Gastrocnemius medialis (tissue), 4 donors: ENCODE measurements at regions not wholly inside any gene's neighbourhood (a gene's known extent, or its start where the extent isn't known, plus 50 kb on each side); places are given as distances from the start of the nearest gene placed in this dataset.

Source experiments
- ATAC-seq, 2 donors: fragments of 150-250 bp; one replicate each; pipeline ENCODE4 v1.9.1; 2016
- DNase-seq, 2 donors: peaks; one replicate each; pipeline ENCODE4 v3.0.0-alpha.2; 2019
- H3K27ac ChIP-seq, 4 donors: fragments of 200-600 bp; sonication (generic); 1 replicate in 1 of 4; 2 replicates in 3 of 4; pipeline ENCODE4 v1.5.1; 2016 to 2018; ENCODE audit warnings: mild to moderate bottlenecking in 2 of 4, moderate library complexity in 1 of 4
- H3K27me3 ChIP-seq, 3 donors: fragments of 200-600 bp; sonication (generic) in 2 of 3; 1 replicate in 1 of 3; 2 replicates in 2 of 3; pipeline versions ENCODE4 v1.5.1 to v1.6.0; 2016 to 2019; ENCODE audit warnings: mild to moderate bottlenecking in 1 of 3, moderate library complexity in 1 of 3
- H3K36me3 ChIP-seq, 2 donors: fragments of 200-600 bp; sonication (generic) in 1 of 2; one replicate each; pipeline ENCODE4 v1.5.1; 2017 to 2018
- H3K4me1 ChIP-seq, 2 donors: fragments of 200-600 bp; sonication (generic) in 1 of 2; one replicate each; pipeline ENCODE4 v1.5.1; 2016 to 2017; ENCODE audit warnings: mild to moderate bottlenecking in 2 of 2
- H3K4me3 ChIP-seq, 4 donors: fragments of 200-600 bp; sonication (generic) in 3 of 4; 1 replicate in 1 of 4; 2 replicates in 3 of 4; pipeline ENCODE4 v1.5.1; 2016 to 2019; ENCODE audit warnings: mild to moderate bottlenecking in 2 of 4
- H3K9me3 ChIP-seq, 3 donors: fragments of 200-600 bp; sonication (generic) in 2 of 3; 1 replicate in 1 of 3; 2 replicates in 2 of 3; pipeline ENCODE4 v1.5.1; 2016 to 2019
- CTCF ChIP-seq, 5 experiments: fragments of 450-650 bp in 3 of 5; fragments of 200-600 bp in 2 of 5; sonication (generic) in 2 of 5; IDR thresholded peaks in 4 of 5; conservative IDR thresholded peaks in 1 of 5; 1 replicate in 4 of 5; 2 replicates in 1 of 5; pipeline ENCODE4 v1.5.1; 2016 to 2019; ENCODE audit warnings: antibody characterized with exemption in 5 of 5, mild to moderate bottlenecking in 3 of 5, moderate library complexity in 3 of 5
- POLR2A ChIP-seq, 2 donors: fragments of 450-650 bp; IDR thresholded peaks; one replicate each; pipeline ENCODE4 v1.6.1; 2017; ENCODE audit warnings: antibody characterized with exemption in 2 of 2, mild to moderate bottlenecking in 2 of 2, moderate library complexity in 2 of 2
- in situ Hi-C, 4 donors: fragments of 200-750 bp; cut with MboI; loops; one replicate each; pipeline versions ENCODE4 v1.15.0 to v1.8.0; 2017; ENCODE audit warnings: low sequenced_read_pairs in 4 of 4
- intact Hi-C: fragments of 100-400 bp; cut with DNase I; formaldehyde crosslinking; loops from one replicate; pipeline ENCODE4 v1.15.1; 2023; ENCODE audit warnings: low total_unique reads

GRCh38 chr4:1463088-1463926, 57.1 kb upstream of the NKX1-1 start:
- intact Hi-C loops = no loop called here
- no peak for TF ChIP-seq POLR2A (IDR thresholded peaks at IDR 0.05)
- no peak for TF ChIP-seq CTCF (IDR thresholded peaks at IDR 0.05 in 4 of 5, conservative IDR thresholded peaks at IDR 0.05 in 1 of 5)
- H3K4me1 ChIP-seq = no peaks in the 10 kb centered on the region
- H3K4me3 ChIP-seq = no peak overlapping the region
- in situ Hi-C loops = no loop called here
- H3K9me3 ChIP-seq = no peaks in the 10 kb centered on the region
- H3K36me3 ChIP-seq = no peaks in the 10 kb centered on the region
- ATAC-seq (no peak), DNase-seq (no peak)
- H3K27me3 ChIP-seq = peaks cover 39 to 46% (median 41%) of the 10 kb centered on the region in 3 donors
- H3K27ac ChIP-seq = no peak overlapping the region

- no peaks in the 10 kb centered on the region for H3K36me3 ChIP-seq
- H3K4me1 ChIP-seq = no peaks in the 10 kb centered on the region
- intact Hi-C loops (no loop called here), in situ Hi-C loops (no loop called here)
- ATAC-seq (no peak), DNase-seq (no peak)
- no peak for TF ChIP-seq POLR2A (IDR thresholded peaks at IDR 0.05)
- TF ChIP-seq CTCF (IDR thresholded peaks at IDR 0.05 in 4 of 5, conservative IDR thresholded peaks at IDR 0.05 in 1 of 5) = no peak
- no peak overlapping the region for H3K4me3 ChIP-seq
- no peak overlapping the region for H3K27ac ChIP-seq
- H3K9me3 ChIP-seq = no peaks in the 10 kb centered on the region
- peaks cover 41 to 47% (median 42%) of the 10 kb centered on the region in 3 donors for H3K27me3 ChIP-seq
These were observed 56.5 kb upstream of the NKX1-1 start for GRCh38 chr4:1462768-1463075.

GRCh38 chr4:1462009-1462767, 55.9 kb upstream of the NKX1-1 start:
- no peak overlapping the region for H3K27ac ChIP-seq
- no peak for TF ChIP-seq POLR2A (IDR thresholded peaks at IDR 0.05)
- TF ChIP-seq CTCF (IDR thresholded peaks at IDR 0.05 in 4 of 5, conservative IDR thresholded peaks at IDR 0.05 in 1 of 5) = no peak
- H3K4me3 ChIP-seq = no peak overlapping the region
- intact Hi-C loops = no loop called here
- H3K4me1 ChIP-seq = no peaks in the 10 kb centered on the region
- in situ Hi-C loops = no loop called here
- peaks cover 42 to 47% (median 43%) of the 10 kb centered on the region in 3 donors for H3K27me3 ChIP-seq
- no peaks in the 10 kb centered on the region for H3K9me3 ChIP-seq
- DNase-seq (no peak), ATAC-seq (no peak)
- H3K36me3 ChIP-seq = no peaks in the 10 kb centered on the region

- no peaks in the 10 kb centered on the region for H3K9me3 ChIP-seq
- no peaks in the 10 kb centered on the region for H3K4me1 ChIP-seq
- ATAC-seq (no peak), DNase-seq (no peak)
- intact Hi-C loops = no loop called here
- in situ Hi-C loops = no loop called here
- H3K27me3 ChIP-seq = peaks cover 42 to 45% (median 44%) of the 10 kb centered on the region in 3 donors
- no peak overlapping the region for H3K4me3 ChIP-seq
- H3K36me3 ChIP-seq = no peaks in the 10 kb centered on the region
- TF ChIP-seq CTCF (IDR thresholded peaks at IDR 0.05 in 4 of 5, conservative IDR thresholded peaks at IDR 0.05 in 1 of 5) (no peak), POLR2A (IDR thresholded peaks at IDR 0.05) (no peak)
- H3K27ac ChIP-seq = no peak overlapping the region
These were observed 55.0 kb upstream of the NKX1-1 start for GRCh38 chr4:1460967-1461868.
